GM21529 (cell line): ENCODE measurements at regions not wholly inside any gene's neighbourhood (a gene's known extent, or its start where the extent isn't known, plus 50 kb on each side); places are given as distances from the start of the nearest gene placed in this dataset.
"Not testable (repeated sequence)": the region's sequence is repeated elsewhere in the genome, so short reads cannot be mapped to it uniquely, and the experiment has no call there.

Experiments used
- ATAC-seq: cut with Tn5 transposase; IDR thresholded peaks from one replicate; pipeline ENCODE4 v1.9.1; 2021; ENCODE audit not compliant: unreplicated experiment

- ATAC-seq, result no peak
Observed at GRCh38 chr2:15681089-15681885, 89.6 kb downstream of the DDX1 start.

- no peak for ATAC-seq
Observed at GRCh38 chr2:15682354-15682753, 90.7 kb downstream of the DDX1 start.

GRCh38 chr2:15684161-15685039 is 92.7 kb downstream of the DDX1 start:
- ATAC-seq, result no peak

GRCh38 chr2:15685143-15685542 is 93.5 kb downstream of the DDX1 start:
- no peak for ATAC-seq

- ATAC-seq, result no peak
Observed at GRCh38 chr2:15686643-15687042, 95.0 kb downstream of the DDX1 start.

- ATAC-seq, result no peak
Observed at GRCh38 chr2:15687243-15687642, 95.6 kb downstream of the DDX1 start.

- no peak for ATAC-seq
Observed at GRCh38 chr2:15687720-15688119, 96.1 kb downstream of the DDX1 start.

- ATAC-seq, result no peak
Observed at GRCh38 chr2:15688924-15689568, 97.4 kb downstream of the DDX1 start.

GRCh38 chr2:15689654-15690053 is 98.0 kb downstream of the DDX1 start:
- no peak for ATAC-seq

- no peak for ATAC-seq
Observed at GRCh38 chr2:15691586-15692310, 100.1 kb downstream of the DDX1 start.

- no peak for ATAC-seq
Observed at GRCh38 chr2:15692551-15693377, 101.1 kb downstream of the DDX1 start.

- no peak for ATAC-seq
Observed at GRCh38 chr2:15693382-15693781, 101.7 kb downstream of the DDX1 start.

- ATAC-seq, result no peak
Observed at GRCh38 chr2:15693926-15694588, 102.4 kb downstream of the DDX1 start.

- ATAC-seq, result no peak
Observed at GRCh38 chr2:15694589-15694986, 102.9 kb downstream of the DDX1 start.

- ATAC-seq, result no peak
Observed at GRCh38 chr2:15695582-15696330, 104.1 kb downstream of the DDX1 start.

GRCh38 chr2:15696606-15697170 is 105.0 kb downstream of the DDX1 start:
- not testable (repeated sequence) for ATAC-seq

- no peak for ATAC-seq
Observed at GRCh38 chr2:15700131-15700530, 108.5 kb downstream of the DDX1 start.

GRCh38 chr2:15700599-15701340 is 109.1 kb downstream of the DDX1 start:
- no peak for ATAC-seq
